Head of caudate nucleus (tissue), 42 donors: ENCODE measurements at regions not wholly inside any gene's neighbourhood (a gene's known extent, or its start where the extent isn't known, plus 50 kb on each side); places are given as distances from the start of the nearest gene placed in this dataset.
"Not testable (repeated sequence)": the region's sequence is repeated elsewhere in the genome, so short reads cannot be mapped to it uniquely, and the experiment has no call there.

Source experiments
- DNase-seq, 42 donors: peaks; one replicate each; pipeline versions ENCODE4 v3.0.0 to v3.0.0-alpha.2; 2020 to 2021; ENCODE audit warnings: mixed read lengths in 7 of 42
- intact Hi-C: fragments of 100-400 bp; cut with DNase I; formaldehyde crosslinking; loops from one replicate; pipeline ENCODE4 v1.15.0; 2022

DNA sequence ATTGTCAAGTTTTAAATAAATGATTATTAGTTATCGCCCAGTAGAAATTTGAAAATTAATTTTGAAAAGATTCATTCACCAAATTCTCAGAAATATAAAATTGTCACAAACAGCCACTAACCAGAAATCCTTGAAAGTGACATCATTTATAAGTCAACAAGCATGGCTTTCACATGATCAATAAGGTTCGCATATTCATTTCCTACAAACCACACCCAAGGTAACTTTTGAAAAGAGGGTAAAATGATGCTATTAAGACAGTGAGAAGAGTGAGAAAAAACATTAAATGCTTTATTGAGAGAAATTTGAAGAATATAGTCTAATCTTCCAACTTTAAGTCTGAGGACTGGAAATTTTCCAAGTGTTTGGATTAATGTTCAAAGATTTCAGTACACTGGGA, 263.6 kb upstream of the ALCAM start:
- no peak for DNase-seq
- intact Hi-C loops: no loop called here

DNA sequence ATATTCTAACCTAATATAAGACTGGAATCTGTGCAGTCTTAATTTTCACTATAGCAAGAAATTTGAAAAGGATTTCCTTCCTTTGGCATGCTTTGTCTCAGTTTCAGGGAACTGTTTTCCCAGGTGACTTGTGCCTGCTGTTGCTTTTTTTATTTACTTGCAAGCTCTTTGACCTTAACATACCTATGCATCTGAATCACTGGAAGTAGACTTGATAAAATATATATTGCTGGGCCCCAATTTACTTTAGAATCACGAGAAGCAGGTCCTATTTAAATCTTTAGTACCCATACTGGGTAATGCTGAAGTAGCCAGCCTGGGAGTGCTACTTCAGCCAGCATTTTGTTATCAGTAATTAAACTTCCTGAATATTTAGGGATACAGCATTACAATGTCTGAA, 257.9 kb upstream of the ALCAM start:
- intact Hi-C loops: no loop called here
- DNase-seq: no peak

DNA sequence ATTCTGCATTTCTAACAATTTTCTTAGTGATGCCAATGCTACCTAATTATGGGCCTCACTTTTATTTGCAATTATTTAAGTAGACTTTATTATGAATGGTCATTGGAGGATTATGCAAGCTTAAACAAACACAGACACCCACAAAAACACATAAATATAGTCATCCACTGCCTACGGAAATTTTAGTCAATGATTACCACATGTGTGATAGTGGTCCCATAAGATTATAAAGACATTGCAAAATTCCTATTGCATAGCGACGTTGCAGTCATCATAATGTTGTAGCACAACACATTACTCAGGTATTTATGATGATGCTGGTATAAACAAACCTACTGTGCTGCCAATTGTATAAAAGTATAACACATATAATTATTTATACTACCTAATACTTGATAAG, 247.8 kb upstream of the ALCAM start:
- intact Hi-C loops: no loop called here

DNA sequence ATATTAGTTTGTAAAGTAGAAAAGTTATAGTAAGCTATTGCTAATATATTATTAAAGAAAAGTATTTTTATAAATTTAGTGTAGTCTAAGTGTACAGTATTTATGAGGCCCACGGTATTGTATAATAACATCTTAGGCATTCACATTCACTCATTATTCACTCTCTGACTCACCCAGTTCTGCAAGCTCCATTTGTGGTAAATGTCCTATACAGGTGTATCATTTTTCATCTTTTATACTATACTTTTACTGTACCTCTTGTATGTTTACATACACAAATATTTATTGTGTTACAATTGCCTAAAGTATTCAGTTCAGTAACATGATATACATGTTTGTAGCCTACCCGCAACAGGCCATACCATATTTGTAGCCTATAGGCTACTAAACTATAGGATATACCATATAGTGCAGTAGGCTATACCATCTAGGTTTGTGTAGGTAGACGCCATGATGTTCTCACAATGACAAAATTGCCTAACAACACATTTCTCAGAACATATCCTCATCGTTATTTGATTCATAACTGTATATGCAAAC, 246.8 kb upstream of the ALCAM start:
- intact Hi-C loops: no loop called here
- no peak for DNase-seq

More for the DNA sequence above, 247.8 kb upstream of the ALCAM start:
- DNase-seq: no peak

DNA sequence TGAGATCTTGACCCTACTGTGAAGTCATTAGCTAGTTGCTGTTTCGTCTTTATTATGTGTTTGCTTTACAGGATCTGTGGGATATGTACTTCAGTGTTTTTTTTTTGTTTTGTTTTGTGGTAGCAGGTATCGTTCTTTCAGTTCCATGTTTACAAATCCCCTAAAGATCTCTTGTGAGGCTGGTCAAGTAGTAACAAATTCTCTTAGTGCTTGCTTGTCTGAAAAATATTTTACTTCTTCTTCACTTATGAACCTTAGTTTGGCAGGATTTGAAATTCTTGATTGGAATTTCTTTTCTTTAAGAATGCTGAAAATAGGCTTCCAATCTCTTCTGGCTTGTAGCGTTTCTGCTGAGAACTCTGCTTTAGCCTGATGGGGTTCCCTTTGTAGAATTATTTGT, 235.8 kb upstream of the ALCAM start:
- no peak for DNase-seq
- intact Hi-C loops: no loop called here

DNA sequence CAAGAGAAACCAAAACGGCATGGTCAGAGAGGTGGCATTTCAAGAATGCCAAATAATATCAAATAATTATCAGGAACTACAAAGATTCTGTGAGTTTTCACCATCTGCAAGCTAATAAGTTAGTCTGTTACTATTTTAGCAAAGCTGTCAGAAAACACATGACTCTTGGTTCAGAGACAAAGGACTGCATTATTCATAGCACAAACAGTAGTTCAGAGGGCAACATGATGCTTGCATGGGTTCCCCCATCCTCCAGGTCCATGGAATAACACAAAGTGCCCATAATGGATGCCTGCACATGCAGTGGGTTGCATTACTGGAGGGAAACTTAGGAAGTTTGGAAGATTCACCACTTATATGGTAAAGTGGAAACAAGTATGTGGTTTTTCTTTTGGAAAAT, 228.8 kb upstream of the ALCAM start:
- peak in 4 of 42 donors; percentile 3 to 17 (median 11) for DNase-seq
- intact Hi-C loops: no loop called here

DNA sequence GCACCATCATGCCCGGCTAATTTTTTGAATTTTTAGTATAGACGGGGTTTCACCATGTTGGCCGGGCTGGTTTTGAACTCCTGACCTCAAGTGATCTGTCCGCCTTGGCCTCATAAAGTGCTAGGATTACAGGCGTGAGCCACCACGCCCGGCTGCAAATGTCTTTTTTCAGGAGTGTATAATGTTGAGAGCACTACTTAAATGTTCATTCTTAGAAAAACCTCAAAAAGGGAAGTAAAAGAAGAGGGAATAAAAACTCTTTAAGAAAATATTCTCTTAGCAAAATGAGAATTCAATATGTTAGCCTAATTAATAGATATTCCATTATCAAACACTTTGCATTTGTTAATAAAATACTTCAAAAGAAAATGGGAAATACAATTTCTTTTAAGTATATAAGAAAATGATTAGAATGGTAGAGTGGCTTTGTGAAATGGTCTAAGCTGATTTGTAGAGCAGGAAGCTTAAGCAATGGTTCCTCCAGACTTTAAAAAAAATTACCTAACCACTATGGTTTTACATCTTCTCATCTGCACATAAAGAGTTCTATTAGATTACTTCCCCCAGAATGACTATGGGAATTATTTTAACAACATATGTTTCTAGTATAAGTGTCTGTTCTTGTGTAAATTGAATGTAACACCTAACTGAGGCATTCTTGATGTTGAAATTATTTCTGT, 226.7 kb upstream of the ALCAM start:
- DNase-seq: no peak
- intact Hi-C loops: no loop called here

DNA sequence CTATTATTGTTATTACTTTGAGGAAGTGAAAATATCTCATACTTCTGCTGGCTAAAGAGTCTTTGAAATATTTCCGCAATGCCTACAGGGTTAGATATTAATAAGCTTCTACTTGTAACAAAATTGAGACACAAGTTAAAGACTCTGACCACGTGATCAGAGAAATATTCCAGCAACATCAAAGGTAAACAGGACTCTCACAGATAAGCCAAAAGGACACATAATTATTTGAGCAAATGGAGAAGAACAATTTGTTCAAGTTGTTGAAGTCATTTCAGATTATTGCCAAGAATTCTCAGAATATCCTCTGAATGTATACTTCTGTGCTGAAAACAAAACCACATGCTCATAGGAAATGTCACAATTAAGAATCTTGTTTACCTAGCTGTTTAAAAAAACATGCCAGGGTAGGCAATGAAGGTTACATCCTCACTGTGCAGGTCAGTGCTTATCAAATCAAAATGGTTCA, 225.8 kb upstream of the ALCAM start:
- intact Hi-C loops: no loop called here
- no peak for DNase-seq

DNA sequence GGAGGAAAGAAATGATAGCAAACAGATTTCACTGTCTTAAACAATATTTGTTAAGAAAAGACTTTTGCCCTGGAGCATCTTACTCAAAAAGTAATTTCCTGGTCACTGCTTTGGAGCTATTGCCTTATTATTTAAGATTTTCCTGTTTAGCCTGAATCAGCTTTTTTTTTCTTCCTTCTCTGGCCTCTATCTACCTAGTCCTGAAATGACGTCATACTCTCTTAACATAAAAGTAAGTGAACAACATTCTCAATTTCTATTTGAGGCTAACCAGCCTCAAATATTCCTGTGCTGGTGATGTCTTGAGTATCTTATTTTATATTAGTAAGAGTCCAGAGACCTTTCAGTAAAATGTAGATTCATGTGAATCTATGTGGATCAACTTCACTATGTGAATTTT, 221.9 kb upstream of the ALCAM start:
- DNase-seq: no peak
- intact Hi-C loops: no loop called here

DNA sequence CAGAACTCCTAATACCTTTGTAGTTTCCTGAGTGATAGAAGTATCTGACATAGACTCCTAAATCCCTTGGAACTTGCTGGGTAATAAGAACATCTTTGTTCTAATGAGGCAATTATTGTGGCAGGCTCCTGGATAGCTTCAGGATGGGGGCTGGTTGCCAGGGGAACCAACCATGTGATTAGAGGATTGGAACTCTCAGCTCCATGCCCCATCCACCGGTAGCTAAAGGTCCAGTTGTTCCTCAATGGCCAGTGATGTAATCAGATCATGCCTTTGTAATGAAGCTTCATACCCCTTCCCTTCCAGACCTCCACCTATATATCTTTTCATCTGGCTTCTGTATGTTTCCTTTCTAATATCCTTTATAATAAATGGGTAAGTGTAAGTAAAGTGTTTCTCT, 221.2 kb upstream of the ALCAM start:
- peak in 1 of 42 donors; percentile 3 for DNase-seq
- intact Hi-C loops: no loop called here

DNA sequence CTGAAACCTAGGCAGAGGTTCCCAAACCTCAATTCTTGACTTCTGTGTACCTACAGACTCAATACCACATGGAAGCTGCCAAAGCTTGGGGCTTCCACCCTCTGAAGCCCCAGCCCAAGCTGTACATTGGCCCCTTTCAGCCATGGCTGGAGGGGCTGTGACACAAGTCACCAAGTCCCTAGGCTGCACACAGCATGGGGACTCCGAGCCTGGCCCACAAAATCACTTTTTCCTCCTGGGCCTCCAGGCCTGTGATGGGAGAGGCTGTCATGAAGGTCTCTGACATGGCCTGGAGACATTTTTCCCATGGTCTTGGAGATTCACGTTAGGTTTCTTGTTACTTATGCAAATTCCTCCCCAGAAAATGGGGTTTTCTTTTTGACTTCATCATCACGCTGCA, 217.5 kb upstream of the ALCAM start:
- intact Hi-C loops, DNase-seq: not testable (repeated sequence)

DNA sequence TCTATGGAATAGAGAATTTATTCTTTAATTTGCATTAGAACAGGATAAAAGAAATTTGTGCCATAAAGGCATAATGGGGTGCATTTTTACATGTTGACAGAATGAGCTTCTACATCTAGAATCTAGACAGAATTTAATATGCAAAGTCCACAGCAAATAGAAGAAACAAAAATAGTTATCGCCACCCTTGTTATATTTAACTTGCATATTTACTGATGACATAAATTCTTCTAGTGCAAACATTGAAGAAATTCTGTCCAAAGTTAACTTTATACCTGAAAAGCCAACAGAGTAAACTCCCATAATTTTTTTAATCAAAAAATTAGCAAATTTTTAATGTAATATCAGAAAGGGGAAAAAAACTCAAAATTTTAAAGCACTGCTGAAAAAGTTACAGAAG, 213.7 kb upstream of the ALCAM start:
- intact Hi-C loops: no loop called here
- DNase-seq: no peak

DNA sequence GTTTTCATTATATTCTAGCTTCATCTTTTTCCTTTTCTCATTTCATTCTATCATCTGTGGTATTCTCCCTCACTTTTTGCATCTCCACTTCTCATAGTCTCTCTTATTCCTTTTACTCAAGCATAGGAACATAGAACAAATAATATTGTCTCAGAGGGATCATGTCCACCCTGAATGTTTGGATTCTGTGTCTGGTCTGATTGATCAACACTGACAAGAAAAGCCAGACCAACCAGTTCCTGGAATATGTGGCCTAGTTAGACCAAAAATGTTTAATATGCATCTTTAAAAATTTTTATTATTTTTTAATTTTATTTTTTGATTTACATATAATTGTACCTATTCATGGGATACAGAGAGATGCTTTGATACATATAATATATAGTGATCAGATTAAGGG, 212.0 kb upstream of the ALCAM start:
- intact Hi-C loops: no loop called here
- no peak for DNase-seq

DNA sequence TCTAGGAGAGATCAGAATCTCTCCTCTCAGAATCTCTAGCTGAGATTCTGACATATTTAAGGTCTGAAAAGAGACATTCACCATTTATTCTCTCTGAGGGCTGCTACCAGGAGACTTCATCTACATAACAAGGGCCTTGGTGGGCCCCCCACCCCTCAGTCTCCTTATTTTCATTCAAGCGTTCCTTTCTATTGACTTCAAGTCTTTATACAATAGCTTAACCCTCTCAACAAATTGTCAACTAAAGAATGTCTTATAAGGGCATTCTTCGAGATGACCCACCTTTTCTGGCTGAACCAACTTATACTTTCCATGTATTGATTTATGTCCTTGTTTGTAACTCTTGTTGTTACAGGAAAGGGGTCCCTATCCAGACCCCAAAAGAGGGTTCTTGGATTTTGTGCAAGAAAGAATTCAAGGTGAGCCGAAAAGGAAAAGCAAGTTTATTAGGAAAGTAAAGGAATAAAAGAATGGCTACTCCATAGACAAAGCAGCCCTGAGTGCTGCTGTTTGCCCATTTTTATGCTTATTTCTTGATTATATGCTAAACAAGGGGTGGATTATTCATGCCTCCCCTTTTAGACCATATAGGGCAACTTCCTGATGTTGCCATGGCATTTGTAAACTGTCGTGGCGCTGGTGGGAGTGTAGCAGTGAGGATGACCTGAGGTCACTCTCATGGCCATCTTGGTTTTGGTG, 209.5 kb upstream of the ALCAM start:
- no peak for DNase-seq
- intact Hi-C loops: no loop called here

DNA sequence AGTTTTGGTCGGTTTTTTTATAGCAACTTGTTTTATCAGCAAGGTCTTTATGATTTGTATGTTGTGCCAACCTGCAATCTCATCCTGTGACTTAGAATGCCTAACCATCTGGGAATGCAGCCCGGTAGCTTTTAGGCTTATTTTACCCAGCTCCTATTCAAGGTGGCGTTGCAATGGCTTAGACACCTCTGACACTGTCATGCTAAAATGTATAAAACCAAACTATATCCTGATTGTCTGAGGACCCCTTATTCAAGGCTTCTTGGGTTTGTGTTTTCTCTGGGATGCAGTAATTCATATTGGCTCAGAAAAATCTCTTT, 209.0 kb upstream of the ALCAM start:
- intact Hi-C loops: no loop called here
- no peak for DNase-seq

DNA sequence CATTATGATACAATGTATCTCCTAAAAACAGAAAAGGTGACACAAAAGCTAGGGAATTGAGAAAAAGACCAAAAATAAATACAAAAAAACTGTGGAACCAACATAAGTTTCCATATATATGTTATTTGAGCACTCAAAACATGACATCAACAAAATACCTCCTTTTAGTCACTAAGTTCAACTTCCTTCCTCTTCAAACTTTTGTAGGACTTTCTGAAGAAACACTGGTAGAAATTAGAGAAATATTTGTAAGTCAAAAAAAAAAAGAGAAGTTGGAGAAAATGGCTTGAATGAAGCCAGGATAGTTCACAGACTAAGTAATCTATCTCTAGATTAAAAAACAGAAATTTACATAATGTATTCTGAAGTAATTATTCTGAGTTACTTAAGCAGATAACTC, 208.4 kb upstream of the ALCAM start:
- intact Hi-C loops: no loop called here
- no peak for DNase-seq

DNA sequence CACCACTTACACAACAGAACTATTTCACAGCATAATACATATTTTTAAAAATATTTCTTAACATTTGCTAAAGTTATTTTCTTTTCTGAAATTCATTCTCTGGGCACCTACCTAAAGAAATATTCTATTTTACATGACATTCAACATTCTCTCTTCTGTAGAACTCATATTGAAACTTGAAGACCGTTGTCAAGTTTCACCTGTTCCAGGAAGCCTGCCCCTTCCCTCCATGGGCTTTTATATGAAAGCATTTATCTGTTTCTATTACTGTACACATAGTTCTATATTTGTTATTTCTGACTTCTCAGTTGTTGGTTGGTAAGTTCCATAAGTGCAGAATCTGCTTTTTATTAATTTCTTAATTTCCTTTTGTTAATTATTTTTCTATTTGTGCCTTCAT, 204.3 kb upstream of the ALCAM start:
- intact Hi-C loops: no loop called here

DNA sequence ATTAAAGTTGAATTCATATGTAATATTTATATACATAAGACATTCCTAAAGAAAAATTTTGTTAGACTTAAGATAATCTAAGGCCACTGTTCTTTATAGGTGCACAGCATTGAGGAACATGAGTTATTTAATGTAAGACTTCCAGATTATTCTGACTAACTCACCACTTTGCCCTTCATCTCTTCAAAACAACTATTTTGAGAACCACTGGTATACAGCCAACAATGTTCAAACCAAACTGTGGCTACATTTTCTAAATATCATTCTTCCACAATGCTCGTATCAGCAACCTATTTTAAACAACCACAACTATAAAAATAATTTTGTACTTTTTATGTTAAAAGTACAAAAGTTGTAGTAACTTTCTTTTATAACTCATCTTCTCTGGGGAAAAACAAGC, 199.8 kb upstream of the ALCAM start:
- intact Hi-C loops: no loop called here

More for the DNA sequence above, 204.3 kb upstream of the ALCAM start:
- no peak for DNase-seq

DNA sequence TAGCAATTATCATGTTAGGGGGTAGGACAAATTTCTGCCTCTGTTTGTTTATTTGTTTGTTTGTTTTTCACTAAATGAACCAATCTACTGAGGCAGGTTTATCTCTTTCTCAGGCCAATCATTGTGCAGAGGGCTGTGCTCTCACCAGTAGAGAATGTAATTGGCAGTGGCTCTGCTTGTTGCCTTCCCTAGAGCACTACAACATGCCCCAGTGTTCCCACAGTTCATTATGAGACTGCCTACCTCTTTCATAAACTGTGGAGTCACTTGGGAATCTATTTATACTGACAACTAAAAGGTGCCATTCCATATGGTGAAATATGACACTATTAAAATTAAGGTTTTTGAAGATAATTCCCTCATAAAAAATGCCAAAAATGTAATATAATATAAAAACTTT, 196.3 kb upstream of the ALCAM start:
- intact Hi-C loops: no loop called here

More for the DNA sequence above, 199.8 kb upstream of the ALCAM start:
- DNase-seq: no peak

DNA sequence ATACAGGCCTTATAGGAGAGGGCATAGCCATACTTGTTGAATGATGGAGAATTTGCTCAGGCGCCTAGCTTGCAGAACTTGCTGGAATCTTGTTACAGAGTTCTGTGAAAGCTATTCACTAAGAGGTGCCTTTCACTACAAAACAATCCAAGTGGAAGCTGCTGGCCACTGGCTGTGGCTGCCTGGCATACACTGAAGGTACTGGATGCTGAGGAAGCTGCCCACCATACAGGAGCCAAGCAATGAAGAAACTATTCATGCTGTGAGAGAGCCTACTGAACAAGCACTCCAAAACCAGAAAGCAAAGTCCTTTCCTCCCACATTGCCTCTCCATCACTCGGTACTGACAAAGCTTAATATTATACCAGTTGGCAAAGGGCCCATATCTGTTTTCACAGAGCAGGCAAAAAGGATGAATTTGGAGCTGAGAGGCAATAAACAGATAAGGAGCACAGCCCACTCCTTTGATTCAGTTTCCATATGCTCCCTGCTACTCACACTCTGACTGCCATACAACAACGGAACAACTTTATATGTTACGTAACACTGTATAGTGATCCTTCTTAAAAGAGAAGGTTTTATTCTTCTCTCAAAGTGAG, 192.6 kb upstream of the ALCAM start:
- DNase-seq: peak in 20 of 42 donors; percentile 0 to 44 (median 12)
- intact Hi-C loops: no loop called here

More for the DNA sequence above, 196.3 kb upstream of the ALCAM start:
- no peak for DNase-seq
